ENCODE measurements at regions not wholly inside any gene's neighbourhood (a gene's known extent, or its start where the extent isn't known, plus 50 kb on each side); places are given as distances from the start of the nearest gene placed in this dataset.

GRCh38 chr15:39396979-39397615, 183.8 kb upstream of the THBS1 start:
- TF ChIP-seq CTCF (IDR thresholded peaks at IDR 0.05; ENCODE audit: insufficient read depth, low read depth, low read length), result no peak
- no peak for TF ChIP-seq EZH2 (IDR thresholded peaks at IDR 0.05; ENCODE audit: insufficient read depth, low read length)
